ENCODE measurements at regions not wholly inside any gene's neighbourhood (a gene's known extent, or its start where the extent isn't known, plus 50 kb on each side); places are given as distances from the start of the nearest gene placed in this dataset.

DNA sequence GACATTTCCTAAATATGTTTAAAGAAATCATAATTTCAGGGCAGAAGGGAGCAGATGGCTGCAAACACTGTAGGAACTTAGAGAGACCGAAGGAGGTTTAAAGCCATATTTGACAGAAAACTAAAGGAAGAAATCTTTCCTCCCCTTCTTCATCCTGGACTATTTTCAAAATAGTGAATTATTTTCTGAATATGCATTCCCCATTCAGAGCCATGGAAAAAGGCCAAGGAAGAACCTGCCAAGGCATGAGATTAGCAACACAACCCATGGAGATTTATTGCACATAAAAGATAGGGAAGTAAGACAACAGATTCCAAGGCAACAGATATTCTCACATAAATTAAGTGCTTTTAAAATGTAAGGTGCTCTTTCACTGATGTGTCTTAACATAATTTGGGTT is 233.3 kb upstream of the ADAMTS16 start:
- TF ChIP-seq EZH2 (IDR thresholded peaks at IDR 0.05; ENCODE audit: borderline replicate concordance, low read depth, low read length, severe bottlenecking) = no peak
- no peak for TF ChIP-seq MYC (IDR thresholded peaks at IDR 0.05; ENCODE audit: low read depth, low read length)
- TF ChIP-seq, protein P1, sequence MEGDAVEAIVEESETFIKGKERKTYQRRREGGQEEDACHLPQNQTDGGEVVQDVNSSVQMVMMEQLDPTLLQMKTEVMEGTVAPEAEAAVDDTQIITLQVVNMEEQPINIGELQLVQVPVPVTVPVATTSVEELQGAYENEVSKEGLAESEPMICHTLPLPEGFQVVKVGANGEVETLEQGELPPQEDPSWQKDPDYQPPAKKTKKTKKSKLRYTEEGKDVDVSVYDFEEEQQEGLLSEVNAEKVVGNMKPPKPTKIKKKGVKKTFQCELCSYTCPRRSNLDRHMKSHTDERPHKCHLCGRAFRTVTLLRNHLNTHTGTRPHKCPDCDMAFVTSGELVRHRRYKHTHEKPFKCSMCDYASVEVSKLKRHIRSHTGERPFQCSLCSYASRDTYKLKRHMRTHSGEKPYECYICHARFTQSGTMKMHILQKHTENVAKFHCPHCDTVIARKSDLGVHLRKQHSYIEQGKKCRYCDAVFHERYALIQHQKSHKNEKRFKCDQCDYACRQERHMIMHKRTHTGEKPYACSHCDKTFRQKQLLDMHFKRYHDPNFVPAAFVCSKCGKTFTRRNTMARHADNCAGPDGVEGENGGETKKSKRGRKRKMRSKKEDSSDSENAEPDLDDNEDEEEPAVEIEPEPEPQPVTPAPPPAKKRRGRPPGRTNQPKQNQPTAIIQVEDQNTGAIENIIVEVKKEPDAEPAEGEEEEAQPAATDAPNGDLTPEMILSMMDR (IDR thresholded peaks at IDR 0.05; ENCODE audit: extremely low read depth in 1 of 2, insufficient read depth in 1 of 2, low read depth in 1 of 2, low read length in 2 of 2) = no peak
- no peak for TF ChIP-seq GATA2 (IDR thresholded peaks at IDR 0.05; ENCODE audit: insufficient read depth, insufficient read length, low read depth, low read length)
